IPS DF 19.7 (cell line): ENCODE measurements at regions not wholly inside any gene's neighbourhood (a gene's known extent, or its start where the extent isn't known, plus 50 kb on each side); places are given as distances from the start of the nearest gene placed in this dataset.
"Not testable (repeated sequence)": the region's sequence is repeated elsewhere in the genome, so short reads cannot be mapped to it uniquely, and the experiment has no call there.

Experiments
- DNase-seq: peaks from one replicate; pipeline ENCODE4 v3.0.0-alpha.2; 2013; ENCODE audit warnings: low read depth, low spot score

DNA sequence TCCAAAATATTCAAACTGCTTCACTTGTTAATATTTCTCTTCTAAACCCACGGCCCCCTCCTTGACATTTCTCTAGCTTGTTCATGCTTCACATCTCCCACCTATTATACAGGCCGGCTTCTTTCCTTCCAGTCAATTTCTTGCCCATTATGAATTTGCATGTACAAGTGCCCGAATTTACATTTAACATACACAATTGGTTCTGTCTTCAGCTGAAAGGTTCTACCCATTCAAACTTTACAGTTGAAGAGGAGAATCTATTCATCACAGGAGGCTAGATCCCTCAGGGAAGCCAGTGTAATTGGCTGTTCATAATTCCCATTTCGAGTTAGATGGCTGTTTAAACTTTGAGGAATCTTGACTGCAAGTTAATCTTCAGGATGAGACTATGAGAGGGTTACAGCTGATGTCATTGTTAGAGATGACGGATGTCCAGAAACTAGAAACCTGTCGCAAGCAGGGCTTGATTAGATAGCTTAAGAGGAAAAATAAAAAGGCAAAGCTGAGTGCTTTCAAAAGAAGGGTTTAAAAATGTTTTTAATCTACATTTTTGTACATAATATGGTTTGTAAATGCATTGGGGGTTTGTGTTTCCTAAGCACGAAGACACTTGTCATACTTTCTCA lies 157.0 kb downstream of the ADSS2 start:
- DNase-seq, result no peak

DNA sequence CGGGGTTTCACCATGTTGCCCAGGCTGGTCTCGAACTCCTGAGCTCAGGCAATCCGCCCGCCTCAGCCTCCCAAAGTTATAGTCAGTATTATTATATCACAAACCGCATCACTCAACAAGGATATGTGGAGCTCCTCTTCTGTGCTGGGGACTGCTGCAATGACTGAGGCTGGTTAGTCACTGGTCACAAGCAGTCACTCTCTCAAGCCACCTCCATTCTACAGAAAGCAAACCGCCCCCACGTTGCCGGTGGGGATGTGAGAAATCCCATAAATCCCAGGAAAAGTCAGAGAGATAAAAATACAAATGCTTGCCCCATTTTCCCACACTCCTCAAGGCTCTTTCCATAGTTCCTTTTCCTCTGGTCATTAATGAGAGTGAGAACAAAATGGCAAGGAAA lies 155.7 kb downstream of the ADSS2 start:
- DNase-seq, result no peak

DNA sequence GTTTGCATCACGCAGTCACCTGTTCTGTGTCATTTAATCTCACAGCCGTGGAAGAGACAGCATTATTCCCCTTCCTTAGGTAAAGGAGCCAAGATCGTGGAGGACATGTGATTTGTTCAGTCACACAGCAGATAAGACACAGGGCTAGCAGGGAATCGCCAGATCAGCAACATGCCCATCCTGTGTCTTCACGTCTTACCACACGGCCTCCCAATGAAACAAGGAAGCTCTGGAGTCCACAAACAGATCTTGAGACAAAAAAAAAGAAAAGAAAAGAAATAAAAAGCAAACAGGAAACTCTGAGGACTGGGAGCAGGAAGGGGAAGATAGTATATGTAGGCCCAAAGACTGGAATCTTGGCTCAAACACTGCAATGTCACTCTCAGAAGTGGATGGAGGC lies 155.3 kb downstream of the ADSS2 start:
- no peak for DNase-seq

DNA sequence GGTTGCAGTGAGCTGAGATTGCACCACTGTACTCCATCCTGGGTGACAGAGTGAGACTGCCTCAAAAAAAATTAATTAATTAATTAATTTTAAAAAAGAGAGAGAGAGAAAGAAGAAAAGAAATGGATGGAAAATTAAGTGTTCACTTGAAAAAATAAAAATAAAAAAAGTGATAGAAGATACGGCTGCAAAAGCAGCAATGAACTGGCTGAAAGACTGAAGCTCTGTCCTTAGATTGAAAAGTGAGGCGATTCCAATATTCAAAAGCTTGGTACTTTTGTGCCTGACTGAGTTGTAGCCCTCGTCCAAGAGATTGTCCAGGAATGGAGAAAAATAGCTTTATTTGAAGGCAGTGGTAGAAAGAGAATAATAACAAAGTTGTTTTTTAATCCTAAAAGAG lies 154.6 kb downstream of the ADSS2 start:
- no peak for DNase-seq

DNA sequence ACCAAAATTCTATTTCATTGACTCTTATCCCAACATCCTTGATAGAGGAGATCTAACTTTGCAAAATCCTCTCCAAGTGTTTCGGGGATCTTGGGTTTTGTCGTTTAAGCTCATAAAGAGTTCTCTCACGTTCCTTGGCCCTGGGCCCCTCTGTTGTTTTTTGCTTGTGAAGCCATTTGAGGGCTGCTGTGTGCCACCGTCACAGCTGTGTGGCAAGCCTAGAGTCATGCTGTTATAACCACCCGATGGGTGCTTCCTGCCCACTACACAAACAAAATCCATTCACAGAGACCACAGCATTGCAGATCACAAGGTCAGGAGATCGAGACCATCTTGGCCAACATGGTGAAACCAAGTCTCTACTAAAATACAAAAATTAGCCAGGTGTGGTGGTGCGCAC lies 154.1 kb downstream of the ADSS2 start:
- DNase-seq, result no peak

DNA sequence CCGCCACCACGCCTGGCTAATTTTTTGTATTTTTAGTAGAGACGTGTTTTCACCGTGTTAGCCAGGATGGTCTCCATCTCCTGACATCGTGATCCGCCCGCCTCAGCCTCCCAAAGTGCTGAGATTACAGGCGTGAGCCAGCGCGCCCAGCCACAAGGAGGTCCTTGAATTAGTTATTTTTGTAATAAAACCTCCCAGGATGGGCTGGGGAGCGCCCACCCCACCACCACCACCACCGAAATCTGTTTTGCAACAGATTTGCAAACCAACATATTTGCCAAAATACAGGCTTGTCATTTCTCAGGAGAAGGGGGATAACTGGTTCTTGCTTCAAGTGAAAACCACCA lies 151.7 kb downstream of the ADSS2 start:
- DNase-seq, result not testable (repeated sequence)

DNA sequence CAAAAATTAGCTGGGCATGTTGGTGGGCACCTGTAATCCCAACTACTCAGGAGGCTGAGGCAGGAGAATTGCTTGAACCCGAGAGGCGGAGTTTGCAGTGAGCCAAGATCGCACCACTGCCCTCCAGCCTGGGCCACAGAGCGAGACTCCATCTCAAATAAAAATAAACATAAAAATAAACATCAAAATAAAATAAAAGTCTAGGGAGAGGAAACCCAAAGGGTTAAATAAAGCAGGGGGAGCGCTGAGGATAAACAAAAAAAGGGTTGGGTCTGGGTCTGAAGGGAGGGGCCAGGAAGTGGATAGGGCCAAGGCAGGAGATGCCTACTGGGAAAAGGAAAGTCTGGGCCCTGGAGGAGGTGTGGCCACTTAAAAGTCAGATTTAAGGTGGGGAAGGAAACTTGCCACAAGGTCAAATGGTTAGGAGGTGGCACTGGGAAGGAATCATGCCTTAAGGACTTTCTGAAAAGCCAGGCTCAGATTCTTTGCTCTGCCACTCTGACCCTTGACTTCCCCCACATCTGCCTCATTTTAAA lies 150.0 kb downstream of the ADSS2 start:
- DNase-seq, result no peak

DNA sequence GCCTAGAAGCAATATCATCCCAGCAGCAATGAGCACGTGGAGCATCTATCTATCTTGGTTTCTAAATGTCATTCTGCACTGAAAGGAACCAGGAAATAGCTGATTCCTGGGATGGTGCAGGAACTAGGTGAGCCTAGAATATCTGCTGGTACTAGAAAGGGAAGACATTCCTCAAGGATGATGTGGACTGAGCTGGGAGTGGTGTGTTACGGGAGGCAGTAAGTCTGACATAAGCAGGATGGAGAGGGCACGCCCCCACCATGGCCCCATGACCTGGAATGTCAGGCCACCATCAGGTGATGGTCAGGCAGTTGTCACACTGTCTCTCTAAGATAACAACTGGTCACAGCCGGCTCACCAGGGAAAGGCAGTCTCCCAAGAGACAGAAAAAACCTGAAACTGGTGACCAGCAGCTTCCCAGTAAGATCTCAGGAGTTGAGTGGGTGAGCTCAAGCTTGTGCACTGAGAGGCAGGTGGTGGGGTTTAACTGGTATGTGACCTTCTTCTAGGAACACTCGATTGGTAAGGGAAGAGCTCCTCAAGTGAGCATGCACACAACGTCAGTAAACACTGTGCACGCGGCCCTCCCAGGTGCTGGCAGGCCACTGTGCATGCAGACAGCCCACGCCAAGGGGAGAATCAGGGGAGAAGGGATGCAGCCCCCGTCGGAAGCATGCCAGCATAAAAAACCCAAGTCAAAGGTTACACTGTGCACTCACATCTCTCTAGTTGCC lies 148.7 kb downstream of the ADSS2 start:
- no peak for DNase-seq

DNA sequence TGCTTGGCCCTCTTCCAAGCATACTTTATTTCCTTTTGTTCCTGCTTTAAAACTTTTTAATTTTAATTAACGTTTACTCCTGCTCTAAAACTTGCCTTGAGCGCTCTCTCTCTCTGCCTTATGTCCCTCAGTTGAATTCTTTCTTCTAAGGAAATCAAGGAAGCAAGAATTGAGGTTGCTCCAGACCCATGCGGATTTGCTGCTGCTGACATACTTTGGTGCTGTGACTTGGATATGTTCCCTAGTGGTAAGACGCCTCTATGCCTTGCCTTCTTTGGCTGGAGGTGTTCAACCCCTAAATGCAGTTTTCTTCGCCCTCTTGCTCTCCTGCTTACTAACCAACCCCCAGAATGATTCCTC lies 148.1 kb downstream of the ADSS2 start:
- no peak for DNase-seq

DNA sequence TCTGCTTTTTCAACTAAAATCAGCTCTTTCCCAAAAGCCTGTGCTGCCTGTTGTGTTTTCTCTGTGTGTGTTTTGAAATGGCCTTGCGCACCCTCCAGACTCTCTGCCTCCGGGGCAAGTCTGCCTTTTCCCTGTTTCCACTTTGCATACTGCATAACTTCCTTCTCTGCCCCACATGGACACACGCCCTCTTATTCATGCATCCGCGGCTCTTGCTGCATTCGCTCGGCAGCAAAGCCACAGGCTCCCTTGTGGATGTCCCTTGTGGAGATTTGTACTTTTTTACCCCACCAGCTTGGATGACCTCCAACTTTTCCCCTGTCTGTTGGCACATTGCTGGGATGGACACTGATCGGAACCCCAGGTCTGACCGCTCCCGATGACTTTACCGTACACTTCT lies 147.6 kb downstream of the ADSS2 start:
- DNase-seq, result no peak

DNA sequence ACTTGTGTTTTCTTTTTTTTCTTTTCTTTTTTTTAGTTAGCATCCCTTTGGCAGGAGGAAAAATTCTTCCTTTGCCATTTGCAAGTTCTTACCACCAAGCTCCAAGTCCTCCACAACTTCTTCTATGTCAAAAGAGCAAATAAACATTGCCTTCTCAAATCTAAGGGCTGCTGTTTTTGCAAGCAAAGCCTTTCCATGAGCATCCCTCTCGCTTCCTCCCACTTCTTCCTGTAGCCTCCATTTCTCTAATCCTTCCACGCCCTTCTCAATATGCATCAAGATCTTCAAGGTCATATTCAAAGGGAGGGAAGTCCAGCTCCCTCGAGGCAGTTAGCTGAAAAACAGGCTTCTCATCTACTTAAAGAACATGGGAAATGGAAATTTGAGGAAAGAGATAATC lies 147.1 kb downstream of the ADSS2 start:
- DNase-seq, result no peak

DNA sequence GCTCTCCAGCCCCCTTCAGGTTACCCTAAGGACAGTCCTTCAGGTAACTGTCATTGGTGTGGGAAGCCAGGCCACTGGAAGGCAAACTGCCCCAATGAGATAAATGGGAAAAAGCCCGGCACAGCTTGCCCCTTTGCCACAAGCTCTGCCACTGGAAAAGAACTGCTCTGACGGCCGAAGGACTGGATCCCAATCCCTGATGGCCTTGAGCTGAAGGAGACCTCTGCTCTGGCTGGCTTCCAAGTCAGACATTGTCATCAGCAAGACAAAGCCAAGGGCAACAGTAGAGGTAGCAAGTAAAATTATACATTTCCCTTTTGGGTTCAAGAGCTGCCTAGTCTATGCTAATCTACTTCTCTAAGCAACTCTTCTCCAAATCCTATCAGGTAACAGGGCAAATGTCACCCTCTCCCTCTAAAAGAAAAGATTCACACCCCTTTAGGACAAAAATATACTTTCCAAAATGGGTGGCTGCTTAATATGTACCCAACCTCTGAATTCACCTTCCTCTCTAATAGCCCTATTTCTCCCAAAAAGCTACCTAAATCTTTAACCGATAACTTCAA lies 145.8 kb downstream of the ADSS2 start:
- DNase-seq, result no peak

DNA sequence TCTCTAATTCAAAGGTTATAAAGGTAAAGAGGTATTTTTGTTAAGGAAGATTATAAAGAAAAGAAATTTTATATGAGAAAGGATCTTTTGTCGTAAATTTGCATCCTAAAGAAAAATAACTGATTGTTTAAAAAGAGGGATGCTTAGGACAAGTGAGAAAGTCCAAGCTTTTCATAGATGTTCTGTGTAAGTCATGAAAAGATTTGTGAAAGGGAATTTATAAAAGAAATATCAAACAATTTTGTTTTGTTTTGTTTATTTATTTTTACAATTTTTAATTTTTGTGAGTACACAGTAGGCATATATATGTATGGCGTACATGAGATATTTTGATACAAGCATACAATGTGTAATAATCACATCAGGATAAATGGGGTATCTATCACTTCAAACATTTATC lies 145.2 kb downstream of the ADSS2 start:
- DNase-seq, result no peak

DNA sequence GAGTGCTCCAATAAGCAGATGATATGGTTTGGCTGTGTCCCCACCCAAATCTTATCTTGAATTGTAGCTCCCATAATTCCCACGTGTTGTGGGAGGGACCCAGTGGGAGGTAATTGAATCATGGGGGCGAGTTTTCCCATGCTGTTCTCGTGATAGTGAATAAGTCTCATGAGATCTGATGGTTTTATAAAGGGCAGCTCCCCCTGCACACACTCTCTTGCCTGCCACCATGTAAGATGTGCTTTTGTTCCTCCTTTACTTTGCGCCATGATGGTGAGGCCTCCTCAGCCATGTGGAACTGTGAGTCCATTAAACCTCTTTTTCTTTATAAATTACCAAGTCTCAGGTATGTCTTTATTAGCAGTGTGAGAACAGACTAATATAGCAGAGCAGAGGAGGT lies 142.5 kb downstream of the ADSS2 start:
- not testable (repeated sequence) for DNase-seq

DNA sequence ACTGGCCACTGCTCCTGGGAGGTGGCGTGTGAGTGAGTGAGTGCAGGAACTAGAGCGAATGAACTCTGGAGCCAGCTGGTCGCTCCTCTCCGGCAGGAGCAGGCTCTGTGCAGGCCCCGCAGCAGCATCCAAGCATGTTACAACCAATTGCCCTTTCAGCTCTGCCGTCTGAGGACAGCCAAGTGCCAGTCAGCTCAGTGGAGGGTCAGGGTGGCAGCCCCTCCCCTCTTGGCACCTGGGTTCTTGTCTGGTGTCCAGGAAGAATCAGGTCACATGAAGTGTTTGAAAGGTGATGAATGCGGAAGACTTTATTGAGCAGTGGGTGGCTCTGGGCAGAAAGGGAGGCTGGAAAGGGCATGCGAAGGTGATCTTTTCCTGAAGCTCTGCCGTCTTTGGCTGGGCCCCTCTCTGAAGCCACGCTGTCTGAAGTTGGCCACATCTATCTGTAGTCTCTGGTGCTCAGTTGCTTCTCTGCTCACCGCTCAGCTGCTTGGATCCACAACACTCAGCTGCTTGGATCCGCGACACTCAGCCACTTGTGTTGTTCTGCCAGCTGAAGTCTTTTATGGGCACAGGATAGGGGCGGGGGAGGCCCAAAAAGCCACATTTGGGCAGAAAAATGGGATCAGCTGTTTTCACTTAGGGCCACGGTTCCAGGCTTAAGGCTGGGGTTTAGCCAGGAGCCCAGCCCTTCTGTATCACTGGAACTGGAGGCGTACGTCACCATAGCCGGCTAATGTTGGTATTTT lies 139.8 kb downstream of the ADSS2 start:
- no peak for DNase-seq

DNA sequence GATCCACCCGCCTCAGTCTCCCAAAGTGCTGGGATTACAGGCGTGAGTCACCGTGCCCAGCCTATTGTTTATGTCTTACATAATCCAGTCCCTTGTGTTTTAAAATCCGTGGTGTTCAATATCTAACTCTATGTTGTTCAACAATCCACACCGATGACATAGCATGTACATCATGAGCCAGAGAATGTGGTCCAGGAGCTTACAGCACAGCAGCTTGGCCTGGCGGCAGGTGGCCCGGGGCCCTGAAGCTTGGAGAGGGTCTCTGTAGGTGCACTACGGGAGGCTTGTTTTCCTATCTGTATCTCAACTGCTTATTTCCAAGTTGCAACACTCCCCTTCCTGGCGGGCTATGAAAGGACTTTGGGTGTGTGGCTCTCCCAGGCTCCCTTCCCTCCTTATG lies 138.4 kb downstream of the ADSS2 start:
- no peak for DNase-seq

DNA sequence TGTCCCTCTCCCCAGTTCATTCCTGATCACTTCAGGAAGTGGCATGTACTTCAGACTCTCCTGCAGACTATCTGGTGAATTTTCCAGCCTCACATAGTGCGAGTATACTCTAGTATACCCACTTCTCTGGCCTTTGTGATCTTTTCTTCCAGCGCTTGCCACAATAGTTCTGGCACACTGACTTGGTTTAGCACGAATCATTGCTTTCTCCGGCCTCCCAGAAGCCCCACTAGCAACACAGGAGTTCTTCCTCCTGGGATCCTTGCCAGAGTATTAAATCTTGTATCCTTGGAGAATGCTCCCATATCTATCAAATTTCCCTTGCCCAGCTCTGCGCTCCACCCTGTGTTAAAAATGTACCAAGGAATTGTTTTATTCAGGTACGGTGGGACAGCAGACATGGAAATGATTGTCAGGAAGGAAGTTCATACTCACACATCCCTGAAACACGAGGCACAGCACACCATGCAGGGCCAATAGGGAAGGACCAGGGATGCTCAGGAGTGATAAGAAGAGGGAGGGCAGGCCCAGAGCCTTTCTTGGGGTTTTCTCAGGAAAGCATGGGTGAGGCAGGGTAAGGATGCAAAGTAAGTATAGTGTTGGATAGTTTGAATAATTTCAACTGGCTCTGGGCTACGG lies 136.7 kb downstream of the ADSS2 start:
- no peak for DNase-seq

DNA sequence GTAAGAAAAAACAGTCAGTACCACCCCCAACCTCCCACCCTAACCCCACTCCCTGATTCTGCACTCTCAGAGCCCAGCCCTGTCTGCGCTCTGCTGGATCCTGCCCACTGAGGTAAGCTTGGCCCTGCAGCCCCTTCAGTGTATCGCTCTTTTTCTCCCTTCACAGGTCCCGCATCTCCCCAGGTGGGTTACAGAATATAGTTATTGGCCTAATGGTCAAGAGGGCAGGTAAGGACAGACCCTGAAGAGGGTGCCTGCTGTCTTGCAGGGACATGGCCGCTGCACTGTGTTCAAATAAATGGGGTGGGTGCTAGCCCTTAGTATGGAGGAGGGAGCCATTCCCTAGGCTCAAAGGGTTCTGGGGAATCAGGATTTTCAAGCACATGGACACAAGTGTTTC lies 135.7 kb downstream of the ADSS2 start:
- no peak for DNase-seq

DNA sequence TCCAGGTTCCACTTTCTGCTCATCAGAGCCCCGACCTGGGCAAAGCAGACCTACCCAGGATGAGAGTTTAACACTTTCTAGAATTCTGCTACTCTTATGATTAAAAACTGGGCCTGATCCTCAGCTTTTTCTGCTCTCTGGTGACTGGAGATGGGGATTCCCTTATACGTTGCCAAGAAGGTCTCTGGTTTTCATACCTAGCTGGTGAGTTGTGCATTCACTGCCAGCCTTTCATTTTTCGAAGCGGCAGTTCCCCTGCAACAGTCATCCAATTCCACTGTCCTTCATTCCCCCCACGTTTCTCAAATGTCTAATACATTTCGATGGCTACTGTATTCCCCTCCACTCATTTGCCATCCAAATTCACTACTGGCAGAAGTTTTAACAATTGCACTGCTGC lies 135.3 kb downstream of the ADSS2 start:
- DNase-seq, result no peak

DNA sequence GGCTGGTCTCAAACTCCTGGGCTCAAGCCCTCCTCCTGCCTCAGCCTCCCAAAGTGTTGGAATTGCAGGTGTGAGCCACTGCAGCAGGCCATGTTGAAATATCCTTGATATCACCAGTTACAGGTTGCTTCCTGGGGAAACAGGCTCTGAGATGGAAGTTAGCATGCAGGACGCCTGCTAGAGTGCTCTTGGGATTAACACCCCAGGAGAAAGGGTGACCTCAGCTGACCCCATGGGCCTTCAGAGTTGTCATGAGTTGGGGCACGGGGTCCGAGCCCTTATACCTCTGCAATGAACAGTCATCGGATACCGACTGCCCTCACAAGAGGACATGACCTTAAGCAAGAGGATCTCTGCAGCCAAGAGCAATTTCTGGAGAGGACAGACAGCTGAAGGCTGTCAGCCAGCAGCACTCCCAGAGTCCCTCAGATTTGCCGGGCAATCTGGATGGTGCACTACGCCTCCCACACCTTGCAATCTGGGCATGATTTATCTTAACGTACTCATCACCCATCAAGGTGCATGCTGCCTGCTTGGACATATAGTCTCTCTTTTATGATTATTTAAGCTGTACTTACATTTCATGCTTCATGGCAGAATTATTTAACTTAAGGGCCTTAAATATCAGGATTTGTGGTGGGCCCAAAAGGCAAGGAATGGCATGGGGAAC lies 134.6 kb downstream of the ADSS2 start:
- DNase-seq, result no peak

DNA sequence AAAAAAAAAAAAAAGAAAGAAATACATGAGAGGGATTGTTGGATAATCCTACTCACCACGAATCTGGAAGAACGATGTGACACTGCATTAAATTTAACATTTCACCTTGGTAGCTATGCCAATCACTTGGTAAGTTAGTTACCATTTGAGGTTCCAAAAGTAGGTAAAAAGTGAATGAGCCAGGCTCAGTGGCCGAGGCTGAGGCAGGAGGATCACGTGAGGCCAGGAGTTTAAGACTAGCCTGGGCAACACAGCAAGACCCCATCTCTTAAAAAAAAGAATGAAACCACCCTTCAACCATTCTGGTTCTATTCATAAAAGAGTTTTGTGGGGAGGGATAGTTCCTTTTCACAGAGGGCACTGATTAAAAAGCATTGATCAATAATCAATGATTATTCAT lies 133.6 kb downstream of the ADSS2 start:
- no peak for DNase-seq

DNA sequence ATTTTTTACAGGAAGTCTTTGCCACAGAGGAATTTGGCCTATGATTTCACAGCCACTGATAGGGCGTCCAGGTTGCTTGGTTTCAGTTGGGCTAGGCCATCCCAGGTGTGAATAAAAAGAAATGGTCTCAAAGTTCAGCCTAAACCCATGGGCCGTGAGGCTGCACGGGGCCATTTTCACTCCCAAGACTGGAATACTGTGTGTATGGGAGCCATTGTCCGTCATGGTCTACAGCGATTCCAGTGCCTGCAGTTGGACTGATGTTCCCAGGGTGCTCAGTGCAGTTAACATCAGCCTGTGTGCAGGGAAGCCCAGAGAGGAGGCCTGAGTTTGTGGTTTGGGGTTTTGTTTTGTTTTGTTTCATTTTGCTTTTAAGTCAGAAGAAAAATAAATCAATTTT lies 133.2 kb downstream of the ADSS2 start:
- DNase-seq, result no peak
